Spleen (tissue), 11 donors: ENCODE measurements at regions not wholly inside any gene's neighbourhood (a gene's known extent, or its start where the extent isn't known, plus 50 kb on each side); places are given as distances from the start of the nearest gene placed in this dataset.

Experiments used
- DNase-seq: peaks from one replicate; pipeline ENCODE4 v3.0.0-alpha.2; 2020
- H3K27ac ChIP-seq, 8 donors: fragments of 200-600 bp; sonication (generic) in 7 of 8; 1 replicate in 4 of 8; 2 replicates in 4 of 8; pipeline versions ENCODE4 v1.5.0 to v1.8.0; 2016 to 2021; ENCODE audit warnings: inconsistent platforms in 4 of 8, mild to moderate bottlenecking in 4 of 8, moderate library complexity in 1 of 8
- H3K27me3 ChIP-seq, 7 donors: fragments of 200-600 bp; sonication (generic) in 6 of 7; replicated peaks in 1 of 7; 1 replicate in 4 of 7; 2 replicates in 3 of 7; pipeline versions ENCODE4 v1.5.0 to v1.8.0; 2016 to 2021; ENCODE audit warnings: inconsistent platforms in 3 of 7, mild to moderate bottlenecking in 1 of 7
- H3K36me3 ChIP-seq, 6 donors: fragments of 200-600 bp; sonication (generic) in 5 of 6; 1 replicate in 4 of 6; 2 replicates in 2 of 6; pipeline versions ENCODE4 v1.5.0 to v1.8.0; 2016 to 2021; ENCODE audit warnings: inconsistent platforms in 2 of 6
- H3K4me1 ChIP-seq, 6 donors: fragments of 200-600 bp; sonication (generic) in 5 of 6; 1 replicate in 3 of 6; 2 replicates in 3 of 6; pipeline versions ENCODE4 v1.5.0 to v1.8.0; 2016 to 2021; ENCODE audit warnings: inconsistent platforms in 3 of 6
- H3K4me3 ChIP-seq, 8 donors: fragments of 200-600 bp; sonication (generic) in 7 of 8; 1 replicate in 4 of 8; 2 replicates in 4 of 8; pipeline versions ENCODE4 v1.5.0 to v1.8.0; 2016 to 2021; ENCODE audit warnings: inconsistent platforms in 4 of 8, mild to moderate bottlenecking in 4 of 8, moderate library complexity in 2 of 8
- H3K9me3 ChIP-seq, 8 donors: fragments of 200-600 bp; sonication (generic) in 7 of 8; 1 replicate in 4 of 8; 2 replicates in 4 of 8; pipeline versions ENCODE4 v1.5.0 to v1.8.0; 2016 to 2021; ENCODE audit warnings: inconsistent platforms in 4 of 8
- POLR2A ChIP-seq, 3 donors: fragments of 450-650 bp; IDR thresholded peaks; one replicate each; pipeline ENCODE4 v1.5.1; 2017; ENCODE audit warnings: antibody characterized with exemption in 3 of 3, mild to moderate bottlenecking in 1 of 3
- POLR2AphosphoS5 ChIP-seq, 3 donors: sonication (generic); formaldehyde crosslinking; IDR thresholded peaks; one replicate each; pipeline ENCODE4 v1.5.1; 2017; ENCODE audit warnings: antibody characterized with exemption in 3 of 3
- WGBS, 5 donors: extraction: QIAGEN DNeasy Blood & Tissue Kit in 3 of 5; methylation state at CpG; one replicate each; pipeline versions ENCODE4 v1.1.5 to v1.1.7; 2013 to 2018; 5-methylcytosine and 5-hydroxymethylcytosine counted together
- intact Hi-C: fragments of 100-400 bp; cut with DNase I; formaldehyde crosslinking; loops from one replicate; pipeline ENCODE4 v1.15.0; 2023; ENCODE audit warnings: low total_unique reads
- TF ChIP-seq, protein P1 (sequence below), 11 experiments: fragments of 200-600 bp in 7 of 11; fragments of 450-650 bp in 4 of 11; sonication (generic) in 4 of 11; IDR thresholded peaks in 8 of 11; conservative IDR thresholded peaks in 3 of 11; 1 replicate in 7 of 11; 2 replicates in 4 of 11; pipeline versions ENCODE4 v1.4.0 to v1.8.0; 2016 to 2021; ENCODE audit warnings: antibody characterized with exemption in 11 of 11, inconsistent platforms in 4 of 11, mild to moderate bottlenecking in 1 of 11
- donor health status: healthy with polysubstance abuse.
- donor health status: DM: no; HTN: no; CAD: no; lungs with moderate emphysema.
- donor health status: DM: no; HTN: no; CAD: no.
- donor health status: Bipolar disorder and iron deficiency.
- donor health status: healthy.
- donor health status: DM: no; HTN: no; CAD: no.
- donor health status: DM: yes; HTN: yes; CAD: no.

DNA sequence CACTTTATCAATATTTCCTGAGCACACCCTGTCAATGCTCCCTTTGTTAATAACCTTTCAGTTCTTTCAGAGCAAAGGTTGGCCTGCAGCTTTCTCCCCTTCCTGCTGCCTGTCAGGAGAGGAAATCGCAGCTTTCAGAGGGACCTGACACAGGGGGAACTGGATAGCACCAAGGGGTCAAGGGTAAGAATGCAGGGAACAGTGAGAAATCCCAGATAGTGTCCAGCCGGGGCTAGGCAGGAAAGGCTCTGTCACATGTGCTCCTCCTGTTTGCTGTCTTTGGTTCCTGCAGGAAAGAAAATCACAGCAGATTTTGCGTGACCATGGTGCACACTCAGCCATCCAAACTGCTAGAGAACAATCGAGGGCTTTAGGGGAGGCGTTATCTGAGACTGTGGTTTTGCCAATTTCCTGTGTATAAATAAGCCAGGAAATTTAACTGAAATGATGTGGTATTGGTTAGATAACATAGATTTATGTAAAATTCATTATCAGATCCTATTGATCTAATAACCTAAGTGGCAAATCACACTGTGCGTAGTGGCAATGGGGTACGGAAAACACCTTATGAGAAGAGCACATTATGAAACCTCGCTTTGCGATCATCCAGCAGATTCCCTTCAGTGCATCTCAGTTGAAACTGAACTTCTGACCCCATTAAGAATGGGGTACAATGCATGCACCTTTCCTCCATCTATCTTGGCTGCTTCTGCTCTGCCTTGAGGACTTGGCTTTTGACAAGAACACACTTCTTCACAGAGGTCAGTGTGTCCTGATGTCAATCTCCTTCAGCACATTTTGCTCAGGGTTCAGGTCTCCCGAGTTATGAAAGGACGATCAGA lies 178.0 kb downstream of the ICOS start:
- no peak for DNase-seq
- H3K9me3 ChIP-seq = no peaks in the 10 kb centered on the region
- no peak overlapping the region for H3K4me3 ChIP-seq
- intact Hi-C loops = no loop called here
- peak overlapping the region in 7 of 8 donors; percentile 20 to 70 (median 62) for H3K27ac ChIP-seq
- peaks cover 18 to 67% (median 44%) of the 10 kb centered on the region in 6 donors for H3K4me1 ChIP-seq
- H3K36me3 ChIP-seq = no peaks in the 10 kb centered on the region
- TF ChIP-seq POLR2AphosphoS5 (IDR thresholded peaks at IDR 0.05) = peak in 2 of 3 donors; percentile 70 to 87
- TF ChIP-seq POLR2A (IDR thresholded peaks at IDR 0.05) = no peak
- peaks cover 0 to 16% (median 0%) of the 10 kb centered on the region in 7 donors for H3K27me3 ChIP-seq
- WGBS, 5 donors = 42 to 63% (median 50%) methylated on average over 11 of the region's 11 CpGs

DNA sequence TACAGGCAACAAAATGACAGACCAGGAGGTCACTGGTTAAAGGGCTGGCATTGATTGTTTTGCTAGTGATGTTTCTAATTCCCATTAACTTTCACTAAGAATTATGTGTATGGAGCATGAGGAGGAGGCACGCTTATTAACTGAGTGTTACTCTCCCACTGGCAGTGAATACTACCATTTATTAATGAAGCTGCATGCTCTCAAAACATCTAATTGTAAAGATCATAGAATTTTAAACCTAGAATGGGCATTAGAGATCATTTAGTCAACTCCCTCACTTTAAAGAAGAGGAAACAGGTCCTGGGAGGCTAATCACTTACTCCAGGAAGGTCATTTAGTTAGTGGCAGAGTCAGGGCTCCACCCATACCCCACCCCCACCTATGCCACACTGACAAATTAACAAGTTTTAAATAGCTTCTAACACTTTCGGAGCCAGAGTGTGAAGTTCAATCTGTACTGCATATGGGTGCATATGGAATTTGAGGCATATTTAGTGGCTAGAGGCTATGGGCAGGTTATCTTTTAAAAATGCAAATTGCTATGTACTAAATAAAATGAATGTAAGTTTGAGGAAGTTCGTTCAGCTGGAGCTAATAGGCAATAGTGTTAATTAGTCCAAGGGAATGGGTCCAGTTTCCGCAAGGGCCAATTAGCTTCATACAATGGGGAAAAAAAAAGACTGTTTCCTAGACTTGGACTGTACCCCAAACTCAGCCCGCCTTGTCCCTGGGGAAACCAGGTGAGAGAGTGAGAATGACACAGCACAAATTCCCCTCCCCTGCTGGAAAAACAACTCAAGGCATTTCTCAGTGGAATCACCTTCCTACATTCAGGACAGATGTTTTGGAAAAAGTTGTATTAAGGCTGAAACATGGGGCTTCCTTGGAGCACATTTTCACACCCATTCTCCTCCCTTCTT lies 178.8 kb downstream of the ICOS start:
- WGBS, 5 donors = 68 to 82% (median 76%) methylated on average over 5 of the region's 5 CpGs
- Histone ChIP-seq H3K4me1 (peaks cover 17 to 58% (median 35%) of the 10 kb centered on the region in 6 donors), H3K4me3 (no peak overlapping the region), H3K27me3 (peaks cover 0 to 7% (median 0%) of the 10 kb centered on the region in 7 donors), H3K27ac (peak overlapping the region in 7 of 8 donors; percentile 20 to 70 (median 62)), H3K9me3 (no peaks in the 10 kb centered on the region), H3K36me3 (no peaks in the 10 kb centered on the region)
- intact Hi-C loops = no loop called here
- DNase-seq = no peak
- TF ChIP-seq POLR2AphosphoS5 (IDR thresholded peaks at IDR 0.05) (no peak), POLR2A (IDR thresholded peaks at IDR 0.05) (no peak)
- TF ChIP-seq, protein P1, sequence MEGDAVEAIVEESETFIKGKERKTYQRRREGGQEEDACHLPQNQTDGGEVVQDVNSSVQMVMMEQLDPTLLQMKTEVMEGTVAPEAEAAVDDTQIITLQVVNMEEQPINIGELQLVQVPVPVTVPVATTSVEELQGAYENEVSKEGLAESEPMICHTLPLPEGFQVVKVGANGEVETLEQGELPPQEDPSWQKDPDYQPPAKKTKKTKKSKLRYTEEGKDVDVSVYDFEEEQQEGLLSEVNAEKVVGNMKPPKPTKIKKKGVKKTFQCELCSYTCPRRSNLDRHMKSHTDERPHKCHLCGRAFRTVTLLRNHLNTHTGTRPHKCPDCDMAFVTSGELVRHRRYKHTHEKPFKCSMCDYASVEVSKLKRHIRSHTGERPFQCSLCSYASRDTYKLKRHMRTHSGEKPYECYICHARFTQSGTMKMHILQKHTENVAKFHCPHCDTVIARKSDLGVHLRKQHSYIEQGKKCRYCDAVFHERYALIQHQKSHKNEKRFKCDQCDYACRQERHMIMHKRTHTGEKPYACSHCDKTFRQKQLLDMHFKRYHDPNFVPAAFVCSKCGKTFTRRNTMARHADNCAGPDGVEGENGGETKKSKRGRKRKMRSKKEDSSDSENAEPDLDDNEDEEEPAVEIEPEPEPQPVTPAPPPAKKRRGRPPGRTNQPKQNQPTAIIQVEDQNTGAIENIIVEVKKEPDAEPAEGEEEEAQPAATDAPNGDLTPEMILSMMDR (IDR thresholded peaks at IDR 0.05 in 8 of 11, conservative IDR thresholded peaks at IDR 0.05 in 3 of 11) = no peak

DNA sequence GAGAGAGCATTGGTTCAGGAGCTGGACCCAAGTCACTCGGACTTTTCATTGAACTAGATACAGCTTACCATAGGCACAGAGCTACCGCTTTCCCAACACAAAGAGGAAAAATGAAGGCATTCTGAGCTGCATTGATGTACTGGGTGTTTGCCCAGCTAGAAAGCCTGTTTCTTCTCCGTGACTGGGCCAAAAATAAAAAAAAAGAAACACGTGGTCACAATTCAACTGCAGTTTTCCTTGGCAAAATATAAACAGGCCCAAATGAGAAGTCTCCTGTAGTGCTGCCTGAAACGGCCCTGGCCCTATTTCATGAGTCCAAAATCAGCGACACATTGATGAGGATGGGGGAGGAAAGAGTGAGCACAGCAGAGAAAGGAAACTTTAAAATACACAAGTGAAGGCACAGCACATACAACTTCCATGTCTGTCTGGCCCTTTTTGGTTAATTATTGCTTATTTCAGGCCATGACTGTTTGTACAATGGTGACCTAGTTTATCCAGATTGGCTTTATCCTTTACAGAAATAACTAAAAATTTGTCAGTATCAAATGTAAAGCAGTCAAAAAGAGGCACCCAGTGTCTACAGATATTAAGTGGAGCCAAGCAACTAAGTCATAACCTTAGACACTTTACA lies 179.7 kb downstream of the ICOS start:
- Histone ChIP-seq H3K4me1 (peaks cover 9 to 49% (median 27%) of the 10 kb centered on the region in 6 donors), H3K27ac (peak overlapping the region in 2 of 8 donors; percentile 66), H3K27me3 (no peaks in the 10 kb centered on the region), H3K4me3 (no peak overlapping the region), H3K36me3 (no peaks in the 10 kb centered on the region), H3K9me3 (no peaks in the 10 kb centered on the region)
- TF ChIP-seq POLR2AphosphoS5 (IDR thresholded peaks at IDR 0.05) (no peak), POLR2A (IDR thresholded peaks at IDR 0.05) (no peak)
- TF ChIP-seq, protein P1 (IDR thresholded peaks at IDR 0.05 in 8 of 11, conservative IDR thresholded peaks at IDR 0.05 in 3 of 11) = no peak
- no peak for DNase-seq
- intact Hi-C loops = no loop called here
- WGBS, 5 donors = 67 to 83% (median 80%) methylated on average over 6 of the region's 6 CpGs

- Histone ChIP-seq H3K36me3 (no peaks in the 10 kb centered on the region), H3K9me3 (no peaks in the 10 kb centered on the region), H3K4me3 (no peak overlapping the region), H3K27ac (no peak overlapping the region), H3K4me1 (peaks cover 0 to 5% (median 0%) of the 10 kb centered on the region in 6 donors), H3K27me3 (no peaks in the 10 kb centered on the region)
- DNase-seq = no peak
- WGBS, 5 donors = 78 to 93% (median 86%) methylated on average over 4 of the region's 4 CpGs
- intact Hi-C loops = no loop called here
- no peak for TF ChIP-seq POLR2A (IDR thresholded peaks at IDR 0.05)
- TF ChIP-seq, protein P1 (IDR thresholded peaks at IDR 0.05 in 8 of 11, conservative IDR thresholded peaks at IDR 0.05 in 3 of 11) = no peak
- no peak for TF ChIP-seq POLR2AphosphoS5 (IDR thresholded peaks at IDR 0.05)
Measured at GRCh38 chr2:204122425-204122824, 185.9 kb downstream of the ICOS start.
